ENCODE measurements at regions not wholly inside any gene's neighbourhood (a gene's known extent, or its start where the extent isn't known, plus 50 kb on each side); places are given as distances from the start of the nearest gene placed in this dataset.

DNA sequence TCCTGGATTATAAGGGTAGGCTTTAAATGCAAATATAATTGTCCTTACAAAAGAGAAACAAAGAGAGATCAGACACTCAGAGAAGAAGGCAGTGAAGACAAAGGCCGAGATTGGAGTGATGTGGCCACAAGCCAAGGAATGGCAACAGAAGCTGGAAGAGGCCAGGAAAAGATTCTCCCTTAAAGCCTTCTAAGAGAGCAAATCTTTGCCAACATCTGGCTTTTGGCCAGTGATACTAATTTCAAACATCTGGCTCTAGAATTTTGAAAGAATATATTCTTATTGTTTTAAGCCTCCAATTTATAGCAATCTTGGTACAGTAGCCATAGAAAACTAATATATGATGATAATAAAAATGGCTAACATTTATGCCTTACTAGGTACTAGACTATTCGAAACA, 615.8 kb upstream of the ZNF385D start (continued):
- TF ChIP-seq ZSCAN23 (tag by site-specific recombination; IDR thresholded peaks at IDR 0.05) (no peak), ZNF670 (tag by site-specific recombination; IDR thresholded peaks at IDR 0.05; ENCODE audit: low read depth) (no peak), KLF8 (tag by site-specific recombination; IDR thresholded peaks at IDR 0.05) (no peak), ZNF585B (tag by site-specific recombination; IDR thresholded peaks at IDR 0.05) (no peak), ZNF549 (tag by site-specific recombination; IDR thresholded peaks at IDR 0.05) (no peak)
- TF ChIP-seq, protein P1, sequence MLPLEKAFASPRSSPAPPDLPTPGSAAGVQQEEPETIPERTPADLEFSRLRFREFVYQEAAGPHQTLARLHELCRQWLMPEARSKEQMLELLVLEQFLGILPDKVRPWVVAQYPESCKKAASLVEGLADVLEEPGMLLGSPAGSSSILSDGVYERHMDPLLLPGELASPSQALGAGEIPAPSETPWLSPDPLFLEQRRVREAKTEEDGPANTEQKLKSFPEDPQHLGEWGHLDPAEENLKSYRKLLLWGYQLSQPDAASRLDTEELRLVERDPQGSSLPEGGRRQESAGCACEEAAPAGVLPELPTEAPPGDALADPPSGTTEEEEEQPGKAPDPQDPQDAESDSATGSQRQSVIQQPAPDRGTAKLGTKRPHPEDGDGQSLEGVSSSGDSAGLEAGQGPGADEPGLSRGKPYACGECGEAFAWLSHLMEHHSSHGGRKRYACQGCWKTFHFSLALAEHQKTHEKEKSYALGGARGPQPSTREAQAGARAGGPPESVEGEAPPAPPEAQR (tag by site-specific recombination; IDR thresholded peaks at IDR 0.05), result no peak
- TF ChIP-seq, protein P2, sequence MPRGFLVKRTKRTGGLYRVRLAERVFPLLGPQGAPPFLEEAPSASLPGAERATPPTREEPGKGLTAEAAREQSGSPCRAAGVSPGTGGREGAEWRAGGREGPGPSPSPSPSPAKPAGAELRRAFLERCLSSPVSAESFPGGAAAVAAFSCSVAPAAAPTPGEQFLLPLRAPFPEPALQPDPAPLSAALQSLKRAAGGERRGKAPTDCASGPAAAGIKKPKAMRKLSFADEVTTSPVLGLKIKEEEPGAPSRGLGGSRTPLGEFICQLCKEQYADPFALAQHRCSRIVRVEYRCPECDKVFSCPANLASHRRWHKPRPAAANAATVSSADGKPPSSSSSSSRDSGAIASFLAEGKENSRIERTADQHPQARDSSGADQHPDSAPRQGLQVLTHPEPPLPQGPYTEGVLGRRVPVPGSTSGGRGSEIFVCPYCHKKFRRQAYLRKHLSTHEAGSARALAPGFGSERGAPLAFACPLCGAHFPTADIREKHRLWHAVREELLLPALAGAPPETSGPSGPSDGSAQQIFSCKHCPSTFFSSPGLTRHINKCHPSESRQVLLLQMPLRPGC (tag by site-specific recombination; IDR thresholded peaks at IDR 0.05), result no peak
- TF ChIP-seq, protein P3, sequence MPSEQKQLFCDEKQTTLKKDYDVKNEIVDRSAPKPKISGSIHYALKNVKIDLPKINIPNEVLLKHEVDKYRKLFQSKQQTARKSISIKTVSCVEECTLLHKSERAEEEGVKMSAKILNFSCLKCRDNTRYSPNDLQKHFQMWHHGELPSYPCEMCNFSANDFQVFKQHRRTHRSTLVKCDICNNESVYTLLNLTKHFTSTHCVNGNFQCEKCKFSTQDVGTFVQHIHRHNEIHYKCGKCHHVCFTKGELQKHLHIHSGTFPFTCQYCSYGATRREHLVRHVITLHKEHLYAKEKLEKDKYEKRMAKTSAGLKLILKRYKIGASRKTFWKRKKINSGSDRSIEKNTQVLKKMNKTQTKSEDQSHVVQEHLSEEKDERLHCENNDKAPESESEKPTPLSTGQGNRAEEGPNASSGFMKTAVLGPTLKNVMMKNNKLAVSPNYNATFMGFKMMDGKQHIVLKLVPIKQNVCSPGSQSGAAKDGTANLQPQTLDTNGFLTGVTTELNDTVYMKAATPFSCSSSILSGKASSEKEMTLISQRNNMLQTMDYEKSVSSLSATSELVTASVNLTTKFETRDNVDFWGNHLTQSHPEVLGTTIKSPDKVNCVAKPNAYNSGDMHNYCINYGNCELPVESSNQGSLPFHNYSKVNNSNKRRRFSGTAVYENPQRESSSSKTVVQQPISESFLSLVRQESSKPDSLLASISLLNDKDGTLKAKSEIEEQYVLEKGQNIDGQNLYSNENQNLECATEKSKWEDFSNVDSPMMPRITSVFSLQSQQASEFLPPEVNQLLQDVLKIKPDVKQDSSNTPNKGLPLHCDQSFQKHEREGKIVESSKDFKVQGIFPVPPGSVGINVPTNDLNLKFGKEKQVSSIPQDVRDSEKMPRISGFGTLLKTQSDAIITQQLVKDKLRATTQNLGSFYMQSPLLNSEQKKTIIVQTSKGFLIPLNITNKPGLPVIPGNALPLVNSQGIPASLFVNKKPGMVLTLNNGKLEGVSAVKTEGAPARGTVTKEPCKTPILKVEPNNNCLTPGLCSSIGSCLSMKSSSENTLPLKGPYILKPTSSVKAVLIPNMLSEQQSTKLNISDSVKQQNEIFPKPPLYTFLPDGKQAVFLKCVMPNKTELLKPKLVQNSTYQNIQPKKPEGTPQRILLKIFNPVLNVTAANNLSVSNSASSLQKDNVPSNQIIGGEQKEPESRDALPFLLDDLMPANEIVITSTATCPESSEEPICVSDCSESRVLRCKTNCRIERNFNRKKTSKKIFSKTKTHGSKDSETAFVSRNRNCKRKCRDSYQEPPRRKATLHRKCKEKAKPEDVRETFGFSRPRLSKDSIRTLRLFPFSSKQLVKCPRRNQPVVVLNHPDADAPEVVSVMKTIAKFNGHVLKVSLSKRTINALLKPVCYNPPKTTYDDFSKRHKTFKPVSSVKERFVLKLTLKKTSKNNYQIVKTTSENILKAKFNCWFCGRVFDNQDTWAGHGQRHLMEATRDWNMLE (tag by site-specific recombination; conservative IDR thresholded peaks at IDR 0.05; ENCODE audit: low read depth), result no peak
- TF ChIP-seq, protein P4, sequence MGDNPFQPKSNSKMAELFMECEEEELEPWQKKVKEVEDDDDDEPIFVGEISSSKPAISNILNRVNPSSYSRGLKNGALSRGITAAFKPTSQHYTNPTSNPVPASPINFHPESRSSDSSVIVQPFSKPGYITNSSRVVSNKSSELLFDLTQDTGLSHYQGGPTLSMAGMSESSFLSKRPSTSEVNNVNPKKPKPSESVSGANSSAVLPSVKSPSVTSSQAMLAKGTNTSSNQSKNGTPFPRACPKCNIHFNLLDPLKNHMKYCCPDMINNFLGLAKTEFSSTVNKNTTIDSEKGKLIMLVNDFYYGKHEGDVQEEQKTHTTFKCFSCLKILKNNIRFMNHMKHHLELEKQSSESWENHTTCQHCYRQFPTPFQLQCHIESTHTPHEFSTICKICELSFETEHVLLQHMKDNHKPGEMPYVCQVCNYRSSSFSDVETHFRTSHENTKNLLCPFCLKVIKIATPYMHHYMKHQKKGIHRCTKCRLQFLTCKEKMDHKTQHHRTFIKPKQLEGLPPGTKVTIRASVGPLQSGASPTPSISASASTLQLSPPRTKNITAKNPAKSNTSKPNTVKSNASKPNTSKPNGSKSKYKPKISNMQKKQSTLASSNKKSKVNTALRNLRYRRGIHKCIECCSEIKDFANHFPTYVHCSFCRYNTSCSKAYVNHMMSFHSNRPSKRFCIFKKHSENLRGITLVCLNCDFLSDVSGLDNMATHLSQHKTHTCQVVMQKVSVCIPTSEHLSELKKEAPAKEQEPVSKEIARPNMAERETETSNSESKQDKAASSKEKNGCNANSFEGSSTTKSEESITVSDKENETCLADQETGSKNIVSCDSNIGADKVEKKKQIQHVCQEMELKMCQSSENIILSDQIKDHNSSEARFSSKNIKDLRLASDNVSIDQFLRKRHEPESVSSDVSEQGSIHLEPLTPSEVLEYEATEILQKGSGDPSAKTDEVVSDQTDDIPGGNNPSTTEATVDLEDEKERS (tag by site-specific recombination; IDR thresholded peaks at IDR 0.05), result no peak
- TF ChIP-seq, protein P5, sequence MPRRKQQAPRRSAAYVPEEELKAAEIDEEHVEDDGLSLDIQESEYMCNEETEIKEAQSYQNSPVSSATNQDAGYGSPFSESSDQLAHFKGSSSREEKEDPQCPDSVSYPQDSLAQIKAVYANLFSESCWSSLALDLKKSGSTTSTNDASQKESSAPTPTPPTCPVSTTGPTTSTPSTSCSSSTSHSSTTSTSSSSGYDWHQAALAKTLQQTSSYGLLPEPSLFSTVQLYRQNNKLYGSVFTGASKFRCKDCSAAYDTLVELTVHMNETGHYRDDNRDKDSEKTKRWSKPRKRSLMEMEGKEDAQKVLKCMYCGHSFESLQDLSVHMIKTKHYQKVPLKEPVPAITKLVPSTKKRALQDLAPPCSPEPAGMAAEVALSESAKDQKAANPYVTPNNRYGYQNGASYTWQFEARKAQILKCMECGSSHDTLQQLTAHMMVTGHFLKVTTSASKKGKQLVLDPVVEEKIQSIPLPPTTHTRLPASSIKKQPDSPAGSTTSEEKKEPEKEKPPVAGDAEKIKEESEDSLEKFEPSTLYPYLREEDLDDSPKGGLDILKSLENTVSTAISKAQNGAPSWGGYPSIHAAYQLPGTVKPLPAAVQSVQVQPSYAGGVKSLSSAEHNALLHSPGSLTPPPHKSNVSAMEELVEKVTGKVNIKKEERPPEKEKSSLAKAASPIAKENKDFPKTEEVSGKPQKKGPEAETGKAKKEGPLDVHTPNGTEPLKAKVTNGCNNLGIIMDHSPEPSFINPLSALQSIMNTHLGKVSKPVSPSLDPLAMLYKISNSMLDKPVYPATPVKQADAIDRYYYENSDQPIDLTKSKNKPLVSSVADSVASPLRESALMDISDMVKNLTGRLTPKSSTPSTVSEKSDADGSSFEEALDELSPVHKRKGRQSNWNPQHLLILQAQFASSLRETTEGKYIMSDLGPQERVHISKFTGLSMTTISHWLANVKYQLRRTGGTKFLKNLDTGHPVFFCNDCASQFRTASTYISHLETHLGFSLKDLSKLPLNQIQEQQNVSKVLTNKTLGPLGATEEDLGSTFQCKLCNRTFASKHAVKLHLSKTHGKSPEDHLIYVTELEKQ (tag by site-specific recombination; IDR thresholded peaks at IDR 0.05; ENCODE audit: borderline replicate concordance), result no peak

DNA sequence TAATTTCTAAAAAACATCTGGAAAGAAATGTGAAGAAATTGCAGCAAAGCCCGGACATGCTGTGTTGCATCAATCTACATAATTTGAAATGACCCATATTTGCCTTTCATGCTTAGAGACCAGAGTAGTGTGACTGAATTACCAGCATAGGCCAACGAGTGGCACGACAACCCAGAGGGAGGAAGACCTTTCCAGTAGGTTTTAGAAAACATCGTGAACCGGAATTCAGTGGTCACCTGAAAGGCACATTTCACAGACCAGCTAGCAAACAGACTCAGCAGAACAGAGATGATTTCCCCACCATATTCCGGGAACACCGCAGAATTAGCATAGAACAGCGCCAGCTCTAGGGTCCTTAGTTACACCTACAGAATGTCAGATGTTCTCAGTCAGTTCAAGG, 620.0 kb upstream of the ZNF385D start:
- ChIA-PET POLR2A (no interaction called here), CTCF (no interaction called here)
- TF ChIP-seq ZBTB48 (tag by site-specific recombination; IDR thresholded peaks at IDR 0.05), result no peak
- no peak for TF ChIP-seq ZNF707 (tag by site-specific recombination; IDR thresholded peaks at IDR 0.05)
- TF ChIP-seq ZNF837 (tag by site-specific recombination; IDR thresholded peaks at IDR 0.05), result no peak
- TF ChIP-seq GLI2 (tag by site-specific recombination; IDR thresholded peaks at IDR 0.05; ENCODE audit: borderline replicate concordance, low read depth), result no peak
- TF ChIP-seq ZNF624 (tag by site-specific recombination; IDR thresholded peaks at IDR 0.05), result no peak
- TF ChIP-seq, protein P6, sequence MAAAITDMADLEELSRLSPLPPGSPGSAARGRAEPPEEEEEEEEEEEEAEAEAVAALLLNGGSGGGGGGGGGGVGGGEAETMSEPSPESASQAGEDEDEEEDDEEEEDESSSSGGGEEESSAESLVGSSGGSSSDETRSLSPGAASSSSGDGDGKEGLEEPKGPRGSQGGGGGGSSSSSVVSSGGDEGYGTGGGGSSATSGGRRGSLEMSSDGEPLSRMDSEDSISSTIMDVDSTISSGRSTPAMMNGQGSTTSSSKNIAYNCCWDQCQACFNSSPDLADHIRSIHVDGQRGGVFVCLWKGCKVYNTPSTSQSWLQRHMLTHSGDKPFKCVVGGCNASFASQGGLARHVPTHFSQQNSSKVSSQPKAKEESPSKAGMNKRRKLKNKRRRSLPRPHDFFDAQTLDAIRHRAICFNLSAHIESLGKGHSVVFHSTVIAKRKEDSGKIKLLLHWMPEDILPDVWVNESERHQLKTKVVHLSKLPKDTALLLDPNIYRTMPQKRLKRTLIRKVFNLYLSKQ (tag by site-specific recombination; IDR thresholded peaks at IDR 0.05; ENCODE audit: borderline replicate concordance), result no peak
- TF ChIP-seq, protein P7, sequence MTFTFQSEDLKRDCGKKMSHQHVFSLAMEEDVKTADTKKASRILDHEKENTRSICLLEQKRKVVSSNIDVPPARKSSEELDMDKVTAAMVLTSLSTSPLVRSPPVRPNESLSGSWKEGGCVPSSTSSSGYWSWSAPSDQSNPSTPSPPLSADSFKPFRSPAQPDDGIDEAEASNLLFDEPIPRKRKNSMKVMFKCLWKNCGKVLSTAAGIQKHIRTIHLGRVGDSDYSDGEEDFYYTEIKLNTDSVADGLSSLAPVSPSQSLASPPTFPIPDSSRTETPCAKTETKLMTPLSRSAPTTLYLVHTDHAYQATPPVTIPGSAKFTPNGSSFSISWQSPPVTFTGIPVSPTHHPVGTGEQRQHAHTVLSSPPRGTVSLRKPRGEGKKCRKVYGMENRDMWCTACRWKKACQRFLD (tag by site-specific recombination; IDR thresholded peaks at IDR 0.05), result no peak
- no peak for TF ChIP-seq ZBTB7A (tag by site-specific recombination; IDR thresholded peaks at IDR 0.05; ENCODE audit: low read depth)
- no peak for TF ChIP-seq ZNF37A (tag by site-specific recombination; IDR thresholded peaks at IDR 0.05)

More for the DNA sequence above, 620.0 kb upstream of the ZNF385D start:
- H3K27ac ChIP-seq (ENCODE audit: extremely low read depth, low read depth, low read length), result no peak overlapping the region
- H3K9me3 ChIP-seq (ENCODE audit: control insufficient read depth, insufficient read depth, low read depth, low read length), result no peaks in the 10 kb centered on the region
- no peaks in the 10 kb centered on the region for H3K4me1 ChIP-seq (ENCODE audit: control insufficient read depth, insufficient read depth, low read length)
- no peak overlapping the region for H3K4me3 ChIP-seq (ENCODE audit: low read depth, low read length)
- H3K36me3 ChIP-seq (ENCODE audit: control insufficient read depth in 2 of 2, insufficient read depth in 1 of 2, low read length in 2 of 2), result no peaks in the 10 kb centered on the region

All from HEK293 (cell line).